ENCODE measurements at regions not wholly inside any gene's neighbourhood (a gene's known extent, or its start where the extent isn't known, plus 50 kb on each side); places are given as distances from the start of the nearest gene placed in this dataset.
"Not testable (repeated sequence)": the region's sequence is repeated elsewhere in the genome, so short reads cannot be mapped to it uniquely, and the experiment has no call there.

- no peak for DNase-seq (ENCODE audit: low spot score)
- ATAC-seq = no peak
- intact Hi-C loops (cut with DNase I) = no loop called here
Measured at GRCh38 chr3:151600783-151601182, 132.9 kb upstream of the AADACL2 start.

- DNase-seq (ENCODE audit: low spot score) (no peak), ATAC-seq (no peak)
- intact Hi-C loops (cut with DNase I) = no loop called here
Measured at GRCh38 chr3:151599103-151599672, 134.5 kb upstream of the AADACL2 start.

GRCh38 chr3:151596940-151597339, 136.1 kb upstream of the IGSF10 start:
- DNase-seq (ENCODE audit: low spot score) (no peak), ATAC-seq (no peak)
- intact Hi-C loops (cut with DNase I) = no loop called here

GRCh38 chr3:151593928-151594327, 133.1 kb upstream of the IGSF10 start:
- ATAC-seq (no peak), DNase-seq (ENCODE audit: low spot score) (no peak)
- intact Hi-C loops (cut with DNase I) = no loop called here

GRCh38 chr3:151592287-151592686, 131.4 kb upstream of the IGSF10 start:
- intact Hi-C loops (cut with DNase I) = no loop called here
- DNase-seq (ENCODE audit: low spot score) (no peak), ATAC-seq (no peak)

- no peak for ATAC-seq
- intact Hi-C loops (cut with DNase I) = no loop called here
- no peak for DNase-seq (ENCODE audit: low spot score)
Measured at GRCh38 chr3:151591441-151591840, 130.6 kb upstream of the IGSF10 start.

GRCh38 chr3:151589311-151589710, 128.4 kb upstream of the IGSF10 start:
- intact Hi-C loops (cut with DNase I) = no loop called here
- DNase-seq (ENCODE audit: low spot score) (no peak), ATAC-seq (peak; percentile 88)

- DNase-seq (ENCODE audit: low spot score); intact Hi-C loops (cut with DNase I); ATAC-seq: not testable (repeated sequence)
Measured at GRCh38 chr3:151587659-151588058, 126.8 kb upstream of the IGSF10 start.

GRCh38 chr3:151584566-151584965, 123.7 kb upstream of the IGSF10 start:
- no peak for DNase-seq (ENCODE audit: low spot score)
- intact Hi-C loops (cut with DNase I) = no loop called here
- ATAC-seq = no peak

GRCh38 chr3:151581035-151581434, 120.2 kb upstream of the IGSF10 start:
- intact Hi-C loops (cut with DNase I) = no loop called here
- ATAC-seq = no peak

GRCh38 chr3:151580591-151580990, 119.7 kb upstream of the IGSF10 start:
- DNase-seq (ENCODE audit: low spot score) = no peak
- ATAC-seq = peak; percentile 61
- intact Hi-C loops (cut with DNase I) = no loop called here

More at GRCh38 chr3:151581035-151581434, 120.2 kb upstream of the IGSF10 start:
- no peak for DNase-seq (ENCODE audit: low spot score)

GRCh38 chr3:151579571-151580270, 118.9 kb upstream of the IGSF10 start:
- intact Hi-C loops (cut with DNase I) = no loop called here
- no peak for DNase-seq (ENCODE audit: low spot score)
- ATAC-seq = peak; percentile 85

- DNase-seq (ENCODE audit: low spot score) = no peak
- intact Hi-C loops (cut with DNase I) = no loop called here
- ATAC-seq = no peak
Measured at GRCh38 chr3:151578495-151578894, 117.6 kb upstream of the IGSF10 start.

GRCh38 chr3:151576511-151577137, 115.8 kb upstream of the IGSF10 start:
- DNase-seq (ENCODE audit: low spot score) = no peak
- no peak for ATAC-seq
- intact Hi-C loops (cut with DNase I) = no loop called here

GRCh38 chr3:151568184-151568583, 107.3 kb upstream of the IGSF10 start:
- intact Hi-C loops (cut with DNase I) = no loop called here
- ATAC-seq (peak; percentile 78), DNase-seq (ENCODE audit: low spot score) (no peak)

GRCh38 chr3:151567477-151567876, 106.6 kb upstream of the IGSF10 start:
- intact Hi-C loops (cut with DNase I) = no loop called here
- ATAC-seq (no peak), DNase-seq (ENCODE audit: low spot score) (no peak)

GRCh38 chr3:151564261-151564660, 103.4 kb upstream of the IGSF10 start:
- no peak for ATAC-seq
- intact Hi-C loops (cut with DNase I) = no loop called here
- DNase-seq (ENCODE audit: low spot score) = no peak

GRCh38 chr3:151563305-151563704, 102.4 kb upstream of the IGSF10 start:
- intact Hi-C loops (cut with DNase I) = no loop called here
- no peak for ATAC-seq
- DNase-seq (ENCODE audit: low spot score) = no peak

GRCh38 chr3:151562891-151563290, 102.0 kb upstream of the IGSF10 start:
- no peak for DNase-seq (ENCODE audit: low spot score)
- intact Hi-C loops (cut with DNase I) = no loop called here
- no peak for ATAC-seq

- intact Hi-C loops (cut with DNase I) = no loop called here
Measured at GRCh38 chr3:151561878-151562277, 101.0 kb upstream of the IGSF10 start.

GRCh38 chr3:151560738-151561137, 99.9 kb upstream of the IGSF10 start:
- no peak for DNase-seq (ENCODE audit: low spot score)
- ATAC-seq = no peak
- intact Hi-C loops (cut with DNase I) = no loop called here

More at GRCh38 chr3:151561878-151562277, 101.0 kb upstream of the IGSF10 start:
- ATAC-seq (no peak), DNase-seq (ENCODE audit: low spot score) (no peak)
